Natural killer cell (primary cell): ENCODE measurements at regions not wholly inside any gene's neighbourhood (a gene's known extent, or its start where the extent isn't known, plus 50 kb on each side); places are given as distances from the start of the nearest gene placed in this dataset.

Experiments used
- ATAC-seq, 3 donors: fragments of 150-1000 bp in 2 of 3; fragments of 200-7000 bp in 1 of 3; cut with Tn5 transposase; 1 replicate in 1 of 3; 2 replicates in 2 of 3; pipeline ENCODE4 v1.10.0; 2021; ENCODE audit warnings: mild to moderate bottlenecking in 2 of 3, moderate library complexity in 2 of 3
- DNase-seq, 2 donors: peaks; one replicate each; pipeline versions ENCODE4 v3.0.0 to v3.0.0-alpha.2; 2013 to 2021; ENCODE audit warnings: mixed read lengths in 1 of 2
- H3K27ac ChIP-seq: one replicate; pipeline ENCODE4 v1.5.1; 2013; ENCODE audit warnings: mild to moderate bottlenecking, low read length
- H3K27me3 ChIP-seq: one replicate; pipeline ENCODE4 v1.6.1; 2013; ENCODE audit warnings: low read length; ENCODE audit not compliant: control insufficient read depth, insufficient read depth
- H3K36me3 ChIP-seq: one replicate; pipeline ENCODE4 v1.6.1; 2013; ENCODE audit warnings: low read length; ENCODE audit not compliant: control insufficient read depth, insufficient read depth
- H3K4me1 ChIP-seq: one replicate; pipeline ENCODE4 v1.6.1; 2013; ENCODE audit warnings: low read length; ENCODE audit not compliant: control insufficient read depth, insufficient read depth
- H3K4me3 ChIP-seq: one replicate; pipeline ENCODE4 v1.5.1; 2013; ENCODE audit warnings: low read length
- H3K9me3 ChIP-seq: one replicate; pipeline ENCODE4 v1.6.1; 2013; ENCODE audit warnings: low read length; ENCODE audit not compliant: control insufficient read depth, insufficient read depth
- H3K27ac Mint-ChIP-seq, 2 donors: one replicate each; pipeline ENCODE4 v1.8.0; 2022; ENCODE audit warnings: mild to moderate bottlenecking in 2 of 2, mixed read lengths in 2 of 2, moderate library complexity in 1 of 2
- H3K27me3 Mint-ChIP-seq, 2 donors: one replicate each; pipeline ENCODE4 v1.8.0; 2022; ENCODE audit warnings: low read depth in 2 of 2, mixed read lengths in 2 of 2
- H3K36me3 Mint-ChIP-seq: one replicate; pipeline ENCODE4 v1.8.0; 2022; ENCODE audit warnings: mixed read lengths
- H3K4me1 Mint-ChIP-seq, 2 donors: one replicate each; pipeline ENCODE4 v1.8.0; 2022; ENCODE audit warnings: mixed read lengths in 2 of 2
- H3K4me3 Mint-ChIP-seq: one replicate; pipeline ENCODE4 v1.8.0; 2022; ENCODE audit warnings: mild to moderate bottlenecking, moderate library complexity, mixed read lengths
- H3K9me3 Mint-ChIP-seq, 2 donors: one replicate each; pipeline ENCODE4 v1.8.0; 2022; ENCODE audit warnings: mixed read lengths in 2 of 2
- WGBS: methylation state at CpG from one replicate; pipeline ENCODE4 v1.1.7; 2013; ENCODE audit warnings: missing lambda C conversion rate; ENCODE audit not compliant: insufficient coverage; 5-methylcytosine and 5-hydroxymethylcytosine counted together
- intact Hi-C: fragments of 100-400 bp; cut with micrococcal nuclease; formaldehyde crosslinking; loops from one replicate; pipeline ENCODE4 v1.14.2; 2022
- TF ChIP-seq, protein P1 (sequence below): fragments of 200-600 bp; IDR thresholded peaks from one replicate; pipeline ENCODE4 v1.8.0; 2022; ENCODE audit warnings: antibody characterized with exemption

DNA sequence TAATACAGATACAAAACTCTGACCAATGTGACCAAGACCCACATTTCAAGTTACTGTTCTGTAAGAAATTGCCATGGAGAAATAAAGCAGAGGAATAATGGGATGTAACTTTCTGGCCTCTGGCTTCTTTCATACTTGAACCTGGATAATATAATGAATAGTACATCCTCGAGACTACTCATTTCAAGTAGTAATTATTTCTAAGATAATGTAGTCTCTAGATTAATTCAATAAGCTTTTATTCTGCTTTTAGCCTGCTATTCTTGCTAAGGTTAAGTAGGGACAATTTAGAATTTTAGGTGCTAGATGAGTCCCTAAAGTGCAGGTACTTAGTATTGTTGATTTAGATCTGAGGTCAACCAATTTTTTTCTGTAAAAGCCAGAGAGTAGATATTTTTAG lies 178.7 kb upstream of the IL15 start:
- intact Hi-C loops = no loop called here
- DNase-seq (no peak), ATAC-seq (no peak)
- H3K36me3 Mint-ChIP-seq = peaks cover 2% of the 10 kb centered on the region
- no peak overlapping the region for H3K4me3 ChIP-seq
- no peaks in the 10 kb centered on the region for H3K9me3 ChIP-seq
- TF ChIP-seq, protein P1, sequence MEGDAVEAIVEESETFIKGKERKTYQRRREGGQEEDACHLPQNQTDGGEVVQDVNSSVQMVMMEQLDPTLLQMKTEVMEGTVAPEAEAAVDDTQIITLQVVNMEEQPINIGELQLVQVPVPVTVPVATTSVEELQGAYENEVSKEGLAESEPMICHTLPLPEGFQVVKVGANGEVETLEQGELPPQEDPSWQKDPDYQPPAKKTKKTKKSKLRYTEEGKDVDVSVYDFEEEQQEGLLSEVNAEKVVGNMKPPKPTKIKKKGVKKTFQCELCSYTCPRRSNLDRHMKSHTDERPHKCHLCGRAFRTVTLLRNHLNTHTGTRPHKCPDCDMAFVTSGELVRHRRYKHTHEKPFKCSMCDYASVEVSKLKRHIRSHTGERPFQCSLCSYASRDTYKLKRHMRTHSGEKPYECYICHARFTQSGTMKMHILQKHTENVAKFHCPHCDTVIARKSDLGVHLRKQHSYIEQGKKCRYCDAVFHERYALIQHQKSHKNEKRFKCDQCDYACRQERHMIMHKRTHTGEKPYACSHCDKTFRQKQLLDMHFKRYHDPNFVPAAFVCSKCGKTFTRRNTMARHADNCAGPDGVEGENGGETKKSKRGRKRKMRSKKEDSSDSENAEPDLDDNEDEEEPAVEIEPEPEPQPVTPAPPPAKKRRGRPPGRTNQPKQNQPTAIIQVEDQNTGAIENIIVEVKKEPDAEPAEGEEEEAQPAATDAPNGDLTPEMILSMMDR = no peak
- H3K27ac Mint-ChIP-seq = no peak overlapping the region
- no peaks in the 10 kb centered on the region for H3K27me3 ChIP-seq
- no peaks in the 10 kb centered on the region for H3K4me1 Mint-ChIP-seq
- no peaks in the 10 kb centered on the region for H3K36me3 ChIP-seq
- no peaks in the 10 kb centered on the region for H3K27me3 Mint-ChIP-seq
- no peak overlapping the region for H3K27ac ChIP-seq
- WGBS = no CpG with 5 or more reads among the region's 1 CpG
- no peak overlapping the region for H3K4me3 Mint-ChIP-seq
- H3K9me3 Mint-ChIP-seq = peaks cover 2 to 8% of the 10 kb centered on the region in 2 donors
- no peaks in the 10 kb centered on the region for H3K4me1 ChIP-seq

DNA sequence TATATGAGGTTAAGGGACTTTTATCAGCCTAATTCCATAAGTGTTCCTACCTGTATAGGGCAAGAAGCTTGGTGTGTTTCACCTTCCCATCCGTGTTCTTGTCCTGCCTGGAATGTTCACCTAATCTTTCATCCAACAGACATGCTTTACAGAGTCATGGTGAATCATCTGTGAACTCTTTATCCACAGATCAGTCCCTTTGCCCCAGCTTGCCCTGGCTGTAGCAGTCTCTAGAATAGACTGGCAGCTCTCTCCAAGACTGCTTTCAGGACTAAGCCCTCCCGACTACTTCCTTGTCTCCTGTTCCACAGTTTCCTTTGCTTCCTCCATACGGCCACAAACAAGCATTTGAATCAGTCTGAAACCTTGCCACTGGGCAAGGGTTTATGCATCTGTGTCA lies 177.9 kb upstream of the IL15 start:
- ATAC-seq (no peak), DNase-seq (no peak)
- TF ChIP-seq, protein P1 = no peak
- no peak overlapping the region for H3K27ac Mint-ChIP-seq
- H3K9me3 Mint-ChIP-seq = peaks cover 2 to 4% of the 10 kb centered on the region in 2 donors
- H3K27me3 Mint-ChIP-seq = no peaks in the 10 kb centered on the region
- H3K36me3 Mint-ChIP-seq = no peaks in the 10 kb centered on the region
- H3K4me3 Mint-ChIP-seq = no peak overlapping the region
- Histone ChIP-seq H3K9me3 (no peaks in the 10 kb centered on the region), H3K4me3 (no peak overlapping the region), H3K36me3 (no peaks in the 10 kb centered on the region), H3K27ac (no peak overlapping the region), H3K27me3 (no peaks in the 10 kb centered on the region), H3K4me1 (no peaks in the 10 kb centered on the region)
- intact Hi-C loops = no loop called here
- WGBS = 32% methylated on average over 3 of the region's 3 CpGs
- H3K4me1 Mint-ChIP-seq = no peaks in the 10 kb centered on the region

DNA sequence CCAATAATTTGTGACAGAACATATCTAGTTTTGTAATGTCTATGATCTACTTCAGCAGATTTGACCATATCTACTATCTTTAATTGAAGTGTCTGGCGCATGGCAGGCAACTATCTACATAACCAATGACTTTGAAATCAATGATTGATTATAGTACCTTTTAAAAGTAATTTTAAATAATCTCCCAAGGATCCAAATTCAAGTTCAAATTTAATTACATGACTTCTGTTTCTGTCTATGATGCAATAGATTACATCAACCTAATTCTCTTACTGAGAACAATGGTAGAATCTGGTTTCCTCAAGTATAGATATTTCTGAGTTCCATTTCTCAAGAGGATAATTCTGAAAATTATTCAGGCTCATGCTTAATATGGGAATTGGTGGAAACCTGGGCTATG lies 177.4 kb upstream of the IL15 start:
- H3K4me3 ChIP-seq = no peak overlapping the region
- no peaks in the 10 kb centered on the region for H3K36me3 ChIP-seq
- H3K9me3 ChIP-seq = no peaks in the 10 kb centered on the region
- no peak overlapping the region for H3K27ac ChIP-seq
- no peak overlapping the region for H3K4me3 Mint-ChIP-seq
- TF ChIP-seq, protein P1 = no peak
- no peaks in the 10 kb centered on the region for H3K36me3 Mint-ChIP-seq
- peaks cover 3 to 4% of the 10 kb centered on the region in 2 donors for H3K9me3 Mint-ChIP-seq
- intact Hi-C loops = no loop called here
- WGBS = no CpG with 5 or more reads among the region's 1 CpG
- no peak overlapping the region for H3K27ac Mint-ChIP-seq
- no peak for DNase-seq
- no peak for ATAC-seq
- no peaks in the 10 kb centered on the region for H3K4me1 ChIP-seq
- H3K4me1 Mint-ChIP-seq = no peaks in the 10 kb centered on the region
- H3K27me3 ChIP-seq = no peaks in the 10 kb centered on the region
- no peaks in the 10 kb centered on the region for H3K27me3 Mint-ChIP-seq

DNA sequence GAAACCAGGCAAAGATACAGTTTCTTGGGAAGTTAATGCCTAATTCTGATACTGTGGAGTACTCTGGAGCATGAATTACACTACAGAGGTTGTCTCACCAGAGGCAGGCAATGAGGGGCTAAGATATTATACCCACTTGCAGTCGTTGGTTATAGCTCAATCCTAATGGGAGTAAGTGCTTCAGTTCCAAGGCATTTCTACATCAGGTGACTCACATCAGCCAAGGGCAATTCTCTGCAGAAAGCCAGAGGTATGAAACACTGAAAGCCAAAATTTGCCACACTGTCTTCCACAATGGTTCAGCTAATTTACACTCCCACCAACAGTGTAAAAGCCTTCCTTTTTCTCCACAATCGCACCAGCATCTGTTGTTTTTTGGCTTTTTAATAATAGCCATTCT lies 174.0 kb upstream of the IL15 start:
- Histone ChIP-seq H3K4me1 (no peaks in the 10 kb centered on the region), H3K36me3 (no peaks in the 10 kb centered on the region), H3K27ac (no peak overlapping the region), H3K9me3 (no peaks in the 10 kb centered on the region), H3K4me3 (no peak overlapping the region), H3K27me3 (no peaks in the 10 kb centered on the region)
- Mint-ChIP-seq H3K9me3 (peaks cover 5 to 8% of the 10 kb centered on the region in 2 donors), H3K4me1 (no peaks in the 10 kb centered on the region), H3K27ac (no peak overlapping the region), H3K36me3 (no peaks in the 10 kb centered on the region), H3K4me3 (no peak overlapping the region), H3K27me3 (no peaks in the 10 kb centered on the region)
- no peak for ATAC-seq
- intact Hi-C loops = no loop called here
- TF ChIP-seq, protein P1 = no peak
- no peak for DNase-seq
- WGBS = 67% methylated on average over 1 of the region's 2 CpGs
